ENCODE measurements at regions not wholly inside any gene's neighbourhood (a gene's known extent, or its start where the extent isn't known, plus 50 kb on each side); places are given as distances from the start of the nearest gene placed in this dataset.

- Mint-ChIP-seq H3K4me1 (no peaks in the 10 kb centered on the region), H3K9me3 (peaks cover 0 to 4% (median 0%) of the 10 kb centered on the region in 6 donors), H3K27me3 (ENCODE audit: low read depth in 3 of 3) (peaks cover 0 to 4% (median 1%) of the 10 kb centered on the region in 3 donors), H3K36me3 (no peaks in the 10 kb centered on the region), H3K4me3 (no peak overlapping the region), H3K27ac (no peak overlapping the region)
- DNase-seq: no peak
Observed at GRCh38 chr11:133698654-133699053, 146.7 kb downstream of the SPATA19 start.

DNA sequence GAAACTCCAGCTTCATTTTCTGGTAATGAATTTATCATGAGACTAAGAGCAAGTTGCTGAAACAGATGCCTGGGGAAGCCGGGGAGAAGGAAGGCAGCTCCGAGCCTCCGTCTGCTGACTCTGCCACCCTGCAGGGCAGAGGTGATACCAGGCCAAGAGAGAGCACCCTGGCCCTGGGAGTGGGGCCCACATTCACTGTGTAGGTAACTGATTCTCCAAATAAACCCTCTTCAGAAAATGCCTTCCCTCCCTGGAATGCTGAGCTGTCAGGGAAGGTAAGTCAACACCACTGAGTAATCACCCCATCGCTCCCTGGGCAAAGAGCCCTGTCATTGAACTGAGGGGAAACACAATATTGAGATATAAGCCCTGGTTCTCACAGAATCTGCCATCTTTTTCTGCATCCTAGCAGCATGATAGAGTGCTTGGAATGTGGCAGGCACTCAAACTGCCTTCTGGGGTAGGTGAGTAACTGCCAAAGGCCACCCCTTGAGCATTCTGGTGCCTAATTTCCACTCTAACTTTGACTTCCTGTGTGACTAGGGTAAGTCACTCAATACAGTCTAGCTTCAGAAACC lies 147.6 kb downstream of the SPATA19 start:
- H3K36me3 Mint-ChIP-seq: no peaks in the 10 kb centered on the region
- H3K27ac Mint-ChIP-seq: no peak overlapping the region

GRCh38 chr11:133697161-133697560 lies 148.2 kb downstream of the SPATA19 start:
- H3K4me1 Mint-ChIP-seq: no peaks in the 10 kb centered on the region
- peaks cover 0 to 4% (median 0%) of the 10 kb centered on the region in 3 donors for H3K27me3 Mint-ChIP-seq (ENCODE audit: low read depth in 3 of 3)
- H3K36me3 Mint-ChIP-seq: no peaks in the 10 kb centered on the region
- DNase-seq: no peak
- H3K4me3 Mint-ChIP-seq: no peak overlapping the region
- no peak overlapping the region for H3K27ac Mint-ChIP-seq
- H3K9me3 Mint-ChIP-seq: peaks cover 0 to 4% (median under 1%) of the 10 kb centered on the region in 6 donors

More for the DNA sequence above, 147.6 kb downstream of the SPATA19 start:
- H3K9me3 Mint-ChIP-seq: peaks cover 0 to 4% (median under 1%) of the 10 kb centered on the region in 6 donors
- peaks cover 0 to 4% (median 1%) of the 10 kb centered on the region in 3 donors for H3K27me3 Mint-ChIP-seq (ENCODE audit: low read depth in 3 of 3)
- DNase-seq: no peak
- no peaks in the 10 kb centered on the region for H3K4me1 Mint-ChIP-seq
- no peak overlapping the region for H3K4me3 Mint-ChIP-seq

- Mint-ChIP-seq H3K4me3 (no peak overlapping the region), H3K36me3 (no peaks in the 10 kb centered on the region), H3K27ac (no peak overlapping the region), H3K9me3 (peaks cover 0 to 3% (median 0%) of the 10 kb centered on the region in 6 donors), H3K27me3 (ENCODE audit: low read depth in 3 of 3) (peaks cover 0 to 4% (median 0%) of the 10 kb centered on the region in 3 donors), H3K4me1 (no peaks in the 10 kb centered on the region)
- no peak for DNase-seq
Observed at GRCh38 chr11:133695387-133695786, 149.9 kb downstream of the SPATA19 start.

DNA sequence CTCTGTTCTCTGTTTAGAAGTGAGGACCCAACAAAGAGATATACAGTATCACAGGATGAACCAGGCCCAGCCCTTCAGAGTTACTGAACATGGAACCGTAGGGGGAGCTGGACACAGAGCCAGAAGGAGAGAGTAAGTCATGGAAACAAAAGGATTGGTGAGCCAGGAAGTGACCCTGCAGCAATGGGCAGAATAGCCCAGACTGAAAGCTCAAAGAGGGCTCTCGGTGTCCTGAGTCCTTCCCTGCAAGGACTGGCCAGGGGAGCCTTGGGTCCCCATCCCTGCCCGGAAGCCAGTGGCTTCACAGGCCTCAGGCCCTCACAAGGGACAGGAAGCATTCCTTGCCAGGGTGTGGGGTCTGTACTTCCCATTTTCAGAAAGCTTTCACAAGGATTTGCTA lies 150.6 kb downstream of the SPATA19 start:
- Mint-ChIP-seq H3K36me3 (no peaks in the 10 kb centered on the region), H3K9me3 (peaks cover 0 to 3% (median 0%) of the 10 kb centered on the region in 6 donors), H3K27me3 (ENCODE audit: low read depth in 3 of 3) (peaks cover 0 to 4% (median 0%) of the 10 kb centered on the region in 3 donors), H3K27ac (no peak overlapping the region), H3K4me1 (no peaks in the 10 kb centered on the region), H3K4me3 (no peak overlapping the region)
- no peak for DNase-seq

DNA sequence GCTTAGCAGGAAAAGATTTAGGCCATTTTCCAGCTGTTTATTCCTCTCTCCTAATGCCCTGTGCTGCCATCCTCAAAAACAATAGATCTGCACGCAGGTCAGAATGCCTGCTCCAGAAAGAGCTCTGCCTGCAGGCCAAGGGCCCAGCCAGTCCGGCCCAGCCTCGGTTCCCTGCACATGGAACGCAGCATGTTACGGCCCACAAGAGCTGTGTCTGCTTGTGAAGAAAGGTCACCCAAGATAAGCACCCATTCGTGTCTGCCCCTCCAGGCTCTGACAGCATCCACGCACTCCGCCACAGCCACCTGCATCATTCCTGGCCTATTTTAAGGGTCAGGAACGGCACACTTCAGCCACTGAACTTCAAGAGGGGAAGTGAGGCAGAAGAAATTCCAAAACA lies 152.2 kb downstream of the SPATA19 start:
- no peak overlapping the region for H3K4me3 Mint-ChIP-seq
- DNase-seq: no peak
- no peaks in the 10 kb centered on the region for H3K4me1 Mint-ChIP-seq
- H3K27ac Mint-ChIP-seq: no peak overlapping the region
- peaks cover 0 to 5% (median 0%) of the 10 kb centered on the region in 6 donors for H3K9me3 Mint-ChIP-seq
- H3K36me3 Mint-ChIP-seq: no peaks in the 10 kb centered on the region
- peaks cover 2 to 4% (median 3%) of the 10 kb centered on the region in 3 donors for H3K27me3 Mint-ChIP-seq (ENCODE audit: low read depth in 3 of 3)

- Mint-ChIP-seq H3K27ac (no peak overlapping the region), H3K4me1 (no peaks in the 10 kb centered on the region), H3K4me3 (no peak overlapping the region), H3K36me3 (no peaks in the 10 kb centered on the region), H3K9me3 (peaks cover 0 to 5% (median 0%) of the 10 kb centered on the region in 6 donors), H3K27me3 (ENCODE audit: low read depth in 3 of 3) (peaks cover 2 to 4% (median 3%) of the 10 kb centered on the region in 3 donors)
- no peak for DNase-seq
Observed at GRCh38 chr11:133692126-133692934, 153.0 kb downstream of the SPATA19 start.

DNA sequence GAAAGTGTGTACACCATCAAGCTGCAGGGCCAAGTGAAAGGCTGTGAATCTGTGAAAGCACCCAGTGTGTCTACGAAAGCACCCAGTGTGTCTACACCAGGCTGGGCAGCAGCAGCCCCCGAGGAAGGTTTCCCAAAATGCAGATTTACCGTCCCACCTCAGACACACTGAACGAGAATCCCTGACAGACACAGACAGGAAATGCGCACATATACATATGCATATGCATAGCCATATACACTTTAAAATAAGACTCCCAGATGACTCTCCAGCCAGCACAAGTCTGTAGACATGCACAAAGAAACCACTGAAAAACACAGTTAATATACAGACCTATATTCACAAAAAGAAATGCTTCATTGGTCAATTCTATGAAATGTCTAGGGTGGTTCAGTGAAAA lies 155.5 kb upstream of the OPCML start:
- Mint-ChIP-seq H3K27me3 (ENCODE audit: low read depth in 3 of 3) (peaks cover 0 to 3% (median 2%) of the 10 kb centered on the region in 3 donors), H3K27ac (no peak overlapping the region), H3K9me3 (peaks cover 0 to 2% (median 0%) of the 10 kb centered on the region in 6 donors), H3K36me3 (no peaks in the 10 kb centered on the region), H3K4me3 (no peak overlapping the region), H3K4me1 (no peaks in the 10 kb centered on the region)
- no peak for DNase-seq

DNA sequence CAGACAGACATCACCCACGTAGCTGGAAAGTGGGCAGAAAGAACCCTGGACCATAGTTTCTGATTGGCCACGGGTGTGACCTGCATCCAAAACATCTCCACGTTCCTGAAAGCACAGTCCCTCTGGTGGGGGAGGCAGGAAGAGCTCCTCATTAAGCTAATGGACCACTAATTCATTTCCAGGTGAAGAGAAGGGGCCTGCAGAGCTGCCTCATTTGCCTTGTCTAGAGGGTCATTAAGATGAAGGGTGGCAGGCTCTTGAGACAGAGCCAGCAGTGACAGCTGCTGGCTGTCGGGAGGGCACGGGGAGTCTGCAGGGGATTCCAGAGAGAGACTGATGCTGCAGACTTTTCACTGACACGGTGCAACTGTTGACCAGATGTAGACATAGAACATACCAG lies 149.6 kb upstream of the OPCML start:
- Mint-ChIP-seq H3K4me1 (no peaks in the 10 kb centered on the region), H3K27me3 (ENCODE audit: low read depth in 3 of 3) (peaks cover 0 to 1% (median 0%) of the 10 kb centered on the region in 3 donors), H3K27ac (no peak overlapping the region), H3K36me3 (no peaks in the 10 kb centered on the region), H3K4me3 (no peak overlapping the region), H3K9me3 (no peaks in the 10 kb centered on the region)
- no peak for DNase-seq

DNA sequence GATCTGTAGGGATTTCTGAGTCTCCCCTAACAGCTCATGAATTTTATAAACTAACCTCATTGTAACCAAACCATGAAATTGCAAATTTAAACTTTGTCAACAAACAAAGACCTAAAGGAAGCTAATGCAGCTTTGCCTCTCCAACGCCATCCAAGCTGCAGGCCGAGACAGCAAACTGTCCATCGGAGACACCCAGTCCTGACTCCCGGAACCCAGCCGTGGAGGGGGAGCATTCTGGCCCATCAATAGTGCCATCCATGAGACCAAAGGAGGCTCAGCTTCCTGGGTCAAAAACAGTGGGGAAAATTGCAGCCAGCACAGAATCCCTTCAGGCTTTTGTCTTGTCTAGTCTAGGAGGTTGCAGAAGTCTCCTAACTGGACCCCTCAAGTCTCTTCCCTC lies 147.6 kb upstream of the OPCML start:
- no peak for DNase-seq
- Mint-ChIP-seq H3K27ac (no peak overlapping the region), H3K36me3 (no peaks in the 10 kb centered on the region), H3K9me3 (peaks cover 0 to 1% (median 0%) of the 10 kb centered on the region in 6 donors), H3K27me3 (ENCODE audit: low read depth in 3 of 3) (peaks cover 0 to 7% (median 7%) of the 10 kb centered on the region in 3 donors), H3K4me3 (no peak overlapping the region), H3K4me1 (no peaks in the 10 kb centered on the region)

DNA sequence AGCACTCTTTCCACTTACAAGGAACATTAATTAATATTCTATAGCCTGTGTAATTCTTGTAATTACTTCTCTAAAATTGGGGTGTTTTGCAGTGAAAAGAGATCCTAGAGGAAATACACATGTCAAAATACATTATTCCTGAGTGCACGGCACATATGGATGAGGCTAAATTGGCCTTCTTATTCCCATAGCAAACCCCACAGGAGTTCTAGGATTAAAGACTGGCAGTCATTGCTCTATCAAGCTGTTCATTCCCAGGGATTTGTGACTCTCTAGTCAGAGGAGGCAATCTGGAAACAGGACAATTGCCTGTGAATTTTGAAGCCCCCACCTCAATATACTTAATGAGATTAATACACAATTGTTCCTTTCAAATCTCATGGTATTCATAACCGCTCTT lies 145.9 kb upstream of the OPCML start:
- H3K36me3 Mint-ChIP-seq: no peaks in the 10 kb centered on the region
- no peak for DNase-seq
- peaks cover 0 to 8% (median 7%) of the 10 kb centered on the region in 3 donors for H3K27me3 Mint-ChIP-seq (ENCODE audit: low read depth in 3 of 3)
- H3K4me1 Mint-ChIP-seq: no peaks in the 10 kb centered on the region
- no peak overlapping the region for H3K27ac Mint-ChIP-seq
- no peak overlapping the region for H3K4me3 Mint-ChIP-seq
- peaks cover 0 to 5% (median 0%) of the 10 kb centered on the region in 6 donors for H3K9me3 Mint-ChIP-seq

DNA sequence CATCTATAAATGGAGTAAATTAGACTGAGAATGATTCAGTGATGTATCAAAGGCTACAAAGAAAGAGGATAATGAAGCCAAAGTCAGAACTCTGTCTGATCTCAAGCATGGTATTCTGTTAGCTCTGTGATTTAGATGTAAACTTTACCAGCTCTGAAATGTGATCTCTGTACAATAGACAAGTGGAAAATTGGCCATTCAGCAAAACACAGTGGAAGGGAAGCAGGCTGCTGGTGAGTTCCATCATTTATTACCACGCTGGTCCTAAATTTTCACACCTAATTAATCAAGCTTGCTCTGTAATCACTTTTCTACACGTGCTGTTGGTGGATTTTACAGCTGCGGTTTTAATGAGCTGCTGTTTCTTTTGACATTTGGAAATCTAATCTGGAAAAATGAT lies 145.1 kb upstream of the OPCML start:
- Mint-ChIP-seq H3K36me3 (no peaks in the 10 kb centered on the region), H3K9me3 (peaks cover 0 to 5% (median 0%) of the 10 kb centered on the region in 6 donors), H3K4me1 (no peaks in the 10 kb centered on the region), H3K4me3 (no peak overlapping the region), H3K27ac (no peak overlapping the region), H3K27me3 (ENCODE audit: low read depth in 3 of 3) (peaks cover 0 to 8% (median 7%) of the 10 kb centered on the region in 3 donors)
- no peak for DNase-seq

DNA sequence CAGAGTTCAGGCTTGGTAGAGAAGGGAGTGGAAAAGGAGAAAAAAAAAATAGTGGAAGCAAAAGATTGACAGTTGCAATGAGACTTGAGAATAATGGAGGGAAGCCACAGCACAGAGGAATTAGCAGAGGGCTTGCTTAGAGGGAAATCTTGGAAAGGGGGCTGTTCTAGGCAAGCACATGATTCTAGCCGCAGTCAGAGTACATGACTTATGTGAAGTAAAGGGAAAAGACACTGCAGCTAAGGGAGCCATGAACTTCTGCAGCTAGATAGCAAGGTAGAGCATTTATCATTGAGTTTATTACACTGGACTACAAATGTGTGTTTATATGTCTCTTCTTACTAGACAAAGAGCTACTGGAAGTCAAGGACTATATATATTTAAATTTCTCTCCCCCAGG lies 144.0 kb upstream of the OPCML start:
- Mint-ChIP-seq H3K9me3 (peaks cover 0 to 5% (median under 1%) of the 10 kb centered on the region in 6 donors), H3K27ac (no peak overlapping the region), H3K4me1 (no peaks in the 10 kb centered on the region), H3K4me3 (no peak overlapping the region), H3K27me3 (ENCODE audit: low read depth in 3 of 3) (peaks cover 2 to 8% (median 7%) of the 10 kb centered on the region in 3 donors), H3K36me3 (no peaks in the 10 kb centered on the region)
- no peak for DNase-seq

- H3K9me3 Mint-ChIP-seq: peaks cover 0 to 5% (median under 1%) of the 10 kb centered on the region in 6 donors
- no peaks in the 10 kb centered on the region for H3K36me3 Mint-ChIP-seq
- no peaks in the 10 kb centered on the region for H3K4me1 Mint-ChIP-seq
- peaks cover 0 to 2% (median 0%) of the 10 kb centered on the region in 3 donors for H3K27me3 Mint-ChIP-seq (ENCODE audit: low read depth in 3 of 3)
- H3K4me3 Mint-ChIP-seq: no peak overlapping the region
- DNase-seq: no peak
- no peak overlapping the region for H3K27ac Mint-ChIP-seq
Observed at GRCh38 chr11:133669371-133670053, 137.2 kb upstream of the OPCML start.
